ENCODE measurements at regions not wholly inside any gene's neighbourhood (a gene's known extent, or its start where the extent isn't known, plus 50 kb on each side); places are given as distances from the start of the nearest gene placed in this dataset.

- Mint-ChIP-seq H3K27ac (ENCODE audit: unreplicated experiment) (no peak overlapping the region), H3K4me3 (ENCODE audit: unreplicated experiment) (no peak overlapping the region), H3K36me3 (ENCODE audit: unreplicated experiment) (no peaks in the 10 kb centered on the region), H3K4me1 (ENCODE audit: unreplicated experiment) (no peaks in the 10 kb centered on the region), H3K27me3 (ENCODE audit: unreplicated experiment) (no peaks in the 10 kb centered on the region), H3K9me3 (ENCODE audit: unreplicated experiment) (peaks cover 4% of the 10 kb centered on the region)
- no peak for DNase-seq (ENCODE audit: extremely low spot score, unreplicated experiment)
- TF ChIP-seq CTCF (IDR thresholded peaks at IDR 0.05): no peak
Measured at GRCh38 chr6:81666481-81666880, 86.0 kb downstream of the TENT5A start.

GRCh38 chr6:81656231-81656630, 96.2 kb downstream of the TENT5A start:
- Mint-ChIP-seq H3K27ac (ENCODE audit: unreplicated experiment) (no peak overlapping the region), H3K4me1 (ENCODE audit: unreplicated experiment) (peaks cover 17% of the 10 kb centered on the region), H3K4me3 (ENCODE audit: unreplicated experiment) (no peak overlapping the region), H3K36me3 (ENCODE audit: unreplicated experiment) (no peaks in the 10 kb centered on the region), H3K27me3 (ENCODE audit: unreplicated experiment) (no peaks in the 10 kb centered on the region), H3K9me3 (ENCODE audit: unreplicated experiment) (no peaks in the 10 kb centered on the region)
- TF ChIP-seq CTCF (IDR thresholded peaks at IDR 0.05): no peak
- DNase-seq (ENCODE audit: extremely low spot score, unreplicated experiment): no peak

GRCh38 chr6:81655696-81656095, 96.8 kb downstream of the TENT5A start:
- TF ChIP-seq CTCF (IDR thresholded peaks at IDR 0.05): no peak

GRCh38 chr6:81648502-81648901, 104.0 kb downstream of the TENT5A start:
- Mint-ChIP-seq H3K27ac (ENCODE audit: unreplicated experiment) (no peak overlapping the region), H3K4me3 (ENCODE audit: unreplicated experiment) (no peak overlapping the region), H3K4me1 (ENCODE audit: unreplicated experiment) (peaks cover 3% of the 10 kb centered on the region), H3K27me3 (ENCODE audit: unreplicated experiment) (no peaks in the 10 kb centered on the region), H3K36me3 (ENCODE audit: unreplicated experiment) (no peaks in the 10 kb centered on the region), H3K9me3 (ENCODE audit: unreplicated experiment) (peaks cover 7% of the 10 kb centered on the region)
- no peak for TF ChIP-seq CTCF (IDR thresholded peaks at IDR 0.05)
- no peak for DNase-seq (ENCODE audit: extremely low spot score, unreplicated experiment)

More at GRCh38 chr6:81655696-81656095, 96.8 kb downstream of the TENT5A start:
- DNase-seq (ENCODE audit: extremely low spot score, unreplicated experiment): no peak
- Mint-ChIP-seq H3K4me1 (ENCODE audit: unreplicated experiment) (peaks cover 17% of the 10 kb centered on the region), H3K4me3 (ENCODE audit: unreplicated experiment) (no peak overlapping the region), H3K27ac (ENCODE audit: unreplicated experiment) (no peak overlapping the region), H3K9me3 (ENCODE audit: unreplicated experiment) (no peaks in the 10 kb centered on the region), H3K27me3 (ENCODE audit: unreplicated experiment) (no peaks in the 10 kb centered on the region), H3K36me3 (ENCODE audit: unreplicated experiment) (no peaks in the 10 kb centered on the region)

- H3K36me3 Mint-ChIP-seq (ENCODE audit: unreplicated experiment): no peaks in the 10 kb centered on the region
- H3K27ac Mint-ChIP-seq (ENCODE audit: unreplicated experiment): no peak overlapping the region
- TF ChIP-seq CTCF (IDR thresholded peaks at IDR 0.05): no peak
- no peak for DNase-seq (ENCODE audit: extremely low spot score, unreplicated experiment)
- H3K4me1 Mint-ChIP-seq (ENCODE audit: unreplicated experiment): peaks cover 2% of the 10 kb centered on the region
- peaks cover 14% of the 10 kb centered on the region for H3K9me3 Mint-ChIP-seq (ENCODE audit: unreplicated experiment)
- H3K27me3 Mint-ChIP-seq (ENCODE audit: unreplicated experiment): no peaks in the 10 kb centered on the region
- H3K4me3 Mint-ChIP-seq (ENCODE audit: unreplicated experiment): no peak overlapping the region
Measured at GRCh38 chr6:81643156-81643555, 109.3 kb downstream of the TENT5A start.

Measured in osteocyte (in vitro differentiated cells).